GM20431 (cell line): ENCODE measurements at regions not wholly inside any gene's neighbourhood (a gene's known extent, or its start where the extent isn't known, plus 50 kb on each side); places are given as distances from the start of the nearest gene placed in this dataset.

ENCODE experiments used
- in situ Hi-C: fragments of 300-500 bp; cut with MseI, MboI; formaldehyde crosslinking; loops from one replicate; pipeline ENCODE4 v1.15.0; 2020; ENCODE audit warnings: low sequenced_read_pairs; ENCODE audit not compliant: unreplicated experiment

- in situ Hi-C loops, result loop anchor here (25.0 kb wide), 1 partner anchor 108 kb away; no protein-coding TSS in a partner anchor
Measured at GRCh38 chr17:13320046-13320785, 281.5 kb downstream of the HS3ST3A1 start.

DNA sequence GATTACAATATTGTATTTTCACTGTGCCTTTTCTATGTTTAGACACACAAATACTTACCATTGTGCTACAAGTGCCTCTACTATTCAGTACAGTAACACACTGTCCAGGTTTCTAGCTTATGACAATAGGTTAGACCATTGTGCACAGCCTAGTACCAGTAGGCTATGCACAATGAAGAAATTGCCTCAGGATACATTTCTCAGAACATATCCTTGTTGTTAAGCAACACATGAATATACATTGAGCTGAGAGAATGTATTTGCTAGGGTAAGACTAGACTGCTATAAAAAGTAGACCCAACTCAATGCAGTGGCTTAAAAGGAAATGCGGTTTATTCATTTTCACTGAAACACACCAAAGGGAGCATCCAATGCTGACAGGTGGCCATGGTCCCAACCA lies 285.1 kb downstream of the HS3ST3A1 start:
- in situ Hi-C loops, result loop anchor here (25.0 kb wide), 1 partner anchor 104 kb away; no protein-coding TSS in a partner anchor

GRCh38 chr17:13311306-13311705 lies 290.4 kb downstream of the HS3ST3A1 start:
- in situ Hi-C loops, result loop anchor here (25.0 kb wide), 1 partner anchor 99 kb away; no protein-coding TSS in a partner anchor

DNA sequence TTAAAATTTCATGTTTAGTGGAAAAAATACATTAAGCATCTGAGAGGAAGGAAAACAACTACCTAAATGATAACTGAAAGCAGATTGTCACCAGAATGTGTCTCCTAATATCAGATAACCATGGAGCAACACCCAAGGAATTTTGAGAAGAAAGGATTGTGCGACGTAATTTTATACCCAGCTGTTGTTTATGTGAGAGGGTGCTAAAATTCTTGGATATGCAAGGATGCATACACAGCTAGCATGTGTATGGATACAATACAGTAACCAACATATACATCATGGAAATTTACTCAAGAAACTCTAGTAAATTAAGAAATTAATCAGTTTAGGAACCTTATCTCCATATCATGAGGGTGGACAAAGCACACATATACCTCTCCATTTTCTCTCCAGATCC lies 290.9 kb downstream of the HS3ST3A1 start:
- in situ Hi-C loops, result loop anchor here (25.0 kb wide), 1 partner anchor 99 kb away; no protein-coding TSS in a partner anchor

DNA sequence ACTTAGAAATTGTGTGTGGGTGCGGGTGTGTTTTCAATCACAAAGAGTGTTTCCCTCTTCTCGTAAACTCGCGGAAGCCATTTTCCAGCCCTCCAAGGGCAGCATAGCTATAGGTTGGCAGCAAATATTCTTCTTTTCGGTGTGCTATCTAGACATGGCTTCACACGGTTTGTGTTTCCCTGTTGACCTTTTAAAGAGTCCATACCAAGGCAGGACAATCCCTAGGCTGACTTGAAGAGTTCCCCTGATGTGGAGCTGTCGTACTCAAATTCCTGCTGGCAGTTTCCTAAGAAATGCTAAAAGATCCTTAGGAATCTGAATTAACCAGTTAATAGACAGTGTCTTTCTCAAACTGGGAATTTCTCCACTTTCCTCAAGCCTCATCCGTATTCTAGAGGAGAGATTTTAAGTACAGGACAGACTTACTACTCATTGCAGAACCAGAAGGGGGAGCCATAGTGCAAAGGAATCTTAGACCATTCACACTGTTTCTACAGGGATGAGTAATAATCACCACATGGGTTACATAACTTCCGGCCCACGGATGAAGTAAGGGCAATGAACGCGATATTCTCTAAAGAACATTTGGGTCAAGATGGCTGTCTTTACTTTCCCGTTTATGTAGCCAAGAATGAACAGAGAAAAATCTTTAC lies 288.6 kb upstream of the ELAC2 start:
- in situ Hi-C loops, result loop anchor here (25.0 kb wide), 1 partner anchor 94 kb away; no protein-coding TSS in a partner anchor

GRCh38 chr17:13302983-13303382 lies 285.2 kb upstream of the ELAC2 start:
- in situ Hi-C loops, result loop anchor here (25.0 kb wide), 1 partner anchor 91 kb away; no protein-coding TSS in a partner anchor

DNA sequence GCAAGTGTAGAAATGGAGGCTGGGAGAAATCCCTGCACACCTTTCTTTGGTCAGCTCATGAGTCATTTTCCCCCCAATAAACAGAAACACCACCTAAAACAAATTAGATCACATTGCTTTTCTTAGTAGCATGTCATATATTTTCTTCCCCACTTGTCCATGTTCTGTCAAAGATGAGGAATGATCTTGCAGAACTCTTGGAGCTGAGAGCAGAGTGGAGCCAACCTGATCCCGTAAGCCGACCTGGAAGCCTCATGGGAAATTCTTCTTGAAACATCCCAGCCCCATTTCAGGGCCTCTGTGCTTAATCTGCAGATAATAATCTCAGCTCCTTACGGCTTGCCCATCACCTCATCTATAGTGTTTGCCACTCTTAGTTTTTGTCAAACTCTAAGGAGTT lies 284.6 kb upstream of the ELAC2 start:
- in situ Hi-C loops, result loop anchor here (25.0 kb wide), 1 partner anchor 90 kb away; no protein-coding TSS in a partner anchor

DNA sequence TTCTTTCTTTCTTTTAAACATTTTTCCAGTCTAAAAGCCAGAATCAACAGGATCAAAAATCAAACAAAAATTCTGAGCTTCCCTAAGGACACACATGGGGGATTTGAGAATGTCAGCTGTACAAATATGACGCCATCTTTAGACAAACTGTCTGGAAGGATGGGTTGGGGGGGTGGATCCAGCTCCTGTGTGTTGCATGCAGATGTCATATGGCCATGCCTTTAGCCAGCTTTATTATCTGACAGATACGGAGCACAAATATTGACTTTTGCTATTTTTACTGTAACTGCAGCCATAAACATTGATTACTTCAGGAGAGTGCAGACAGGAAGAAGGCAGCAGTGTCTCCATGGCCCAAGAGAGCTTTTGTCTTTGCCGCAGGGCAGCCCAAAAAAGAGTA lies 279.4 kb upstream of the ELAC2 start:
- in situ Hi-C loops, result no loop called here

- in situ Hi-C loops, result no loop called here
Measured at GRCh38 chr17:13293421-13293820, 275.6 kb upstream of the ELAC2 start.

- in situ Hi-C loops, result no loop called here
Measured at GRCh38 chr17:13292291-13292690, 274.5 kb upstream of the ELAC2 start.

GRCh38 chr17:13288248-13288647 lies 270.4 kb upstream of the ELAC2 start:
- in situ Hi-C loops, result no loop called here

DNA sequence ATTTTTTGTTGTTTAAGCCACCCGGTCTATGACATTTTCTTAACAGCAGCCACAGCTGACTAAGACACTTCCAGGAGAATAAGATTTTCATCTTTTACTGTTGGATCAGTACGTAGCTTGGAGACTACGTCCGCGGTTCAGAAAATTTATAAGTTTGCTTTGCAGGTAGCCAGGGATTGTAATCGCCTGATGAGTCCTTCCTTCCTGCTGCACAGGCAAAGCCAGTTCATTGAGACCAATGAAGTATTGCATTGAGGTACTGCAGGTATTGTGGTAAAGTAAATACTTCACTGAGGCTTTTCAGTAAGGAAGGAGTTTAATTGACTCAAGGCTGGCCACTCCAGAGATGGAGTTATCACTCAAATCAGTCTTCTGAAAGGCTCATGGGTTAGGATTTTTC lies 269.4 kb upstream of the ELAC2 start:
- in situ Hi-C loops, result no loop called here

GRCh38 chr17:13283606-13284005 lies 265.8 kb upstream of the ELAC2 start:
- in situ Hi-C loops, result no loop called here

DNA sequence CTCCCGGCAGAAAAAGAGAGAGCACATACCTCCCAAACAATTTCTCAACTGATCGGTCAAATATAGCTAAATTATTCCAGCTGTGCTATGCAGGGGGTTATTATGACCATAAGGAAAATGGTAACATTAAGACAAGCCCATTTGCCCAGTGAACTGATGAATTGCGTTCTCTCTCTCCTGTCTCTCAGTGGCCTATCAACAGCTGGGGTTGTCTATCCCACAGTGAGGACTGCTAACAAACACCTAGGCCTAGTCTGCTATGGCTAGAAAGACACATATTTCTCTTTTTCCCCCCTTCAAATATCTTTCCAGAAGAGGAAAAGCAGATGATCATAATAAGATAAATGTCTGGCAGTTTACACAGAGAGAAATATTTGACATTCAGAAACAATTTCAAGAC lies 263.8 kb upstream of the ELAC2 start:
- in situ Hi-C loops, result no loop called here

- in situ Hi-C loops, result no loop called here
Measured at GRCh38 chr17:13273806-13274205, 256.0 kb upstream of the ELAC2 start.

- in situ Hi-C loops, result no loop called here
Measured at GRCh38 chr17:13272296-13272695, 254.5 kb upstream of the ELAC2 start.

DNA sequence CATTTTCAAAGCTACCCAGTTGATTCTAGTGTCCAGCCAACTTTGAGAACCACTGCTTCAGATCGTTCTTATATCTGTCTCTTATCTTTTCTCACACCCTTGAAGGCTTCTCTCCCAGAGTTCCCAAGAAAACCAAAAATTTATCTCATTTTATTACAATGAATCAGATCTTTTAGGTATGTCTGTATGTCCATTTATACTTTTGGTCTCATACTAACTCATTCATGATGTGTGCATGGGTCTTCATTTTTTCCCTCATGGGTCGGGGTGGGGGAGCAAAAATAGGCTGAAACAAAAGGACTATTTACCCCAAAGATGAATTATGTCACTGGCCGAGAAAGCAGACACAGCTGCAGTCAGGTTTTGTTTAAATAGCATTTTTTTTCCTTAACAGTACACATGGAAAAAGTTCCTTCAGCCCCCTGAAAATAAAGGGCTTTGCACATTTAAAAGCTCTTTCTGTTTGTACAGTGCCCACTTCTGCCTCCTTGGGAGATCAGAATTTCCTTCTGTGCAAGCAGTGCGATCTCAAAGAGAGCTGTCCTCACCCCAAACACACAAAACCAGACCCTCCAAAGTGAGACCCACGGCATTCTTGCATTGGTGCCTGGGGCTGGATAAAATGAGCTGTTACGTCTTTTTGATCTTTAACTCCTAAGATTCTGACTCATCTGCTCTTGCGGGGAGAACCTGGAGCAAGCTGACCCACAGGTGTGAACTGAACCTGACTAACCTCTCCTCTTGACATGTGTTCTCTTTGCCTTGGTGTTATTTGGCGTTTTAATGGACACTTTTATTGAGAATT lies 251.2 kb upstream of the ELAC2 start:
- in situ Hi-C loops, result no loop called here

DNA sequence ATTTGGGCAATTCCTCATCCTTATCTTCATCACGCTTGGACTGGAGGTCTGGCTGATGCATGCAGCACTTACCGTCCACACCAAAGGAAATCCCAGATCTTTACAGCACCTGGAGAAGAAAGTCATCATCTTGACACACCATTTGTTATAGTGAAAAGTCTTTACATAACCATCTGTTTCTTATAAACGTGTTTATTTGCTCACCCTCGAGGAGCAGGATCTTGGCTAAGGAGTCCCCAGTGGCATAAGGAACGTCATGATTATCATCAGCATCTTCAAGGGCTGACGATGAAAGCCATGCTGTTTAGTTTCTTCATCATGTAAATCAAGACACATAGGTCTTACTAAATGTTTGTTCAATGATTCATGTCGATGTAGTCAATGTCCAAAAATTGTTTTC lies 248.8 kb upstream of the ELAC2 start:
- in situ Hi-C loops, result no loop called here

DNA sequence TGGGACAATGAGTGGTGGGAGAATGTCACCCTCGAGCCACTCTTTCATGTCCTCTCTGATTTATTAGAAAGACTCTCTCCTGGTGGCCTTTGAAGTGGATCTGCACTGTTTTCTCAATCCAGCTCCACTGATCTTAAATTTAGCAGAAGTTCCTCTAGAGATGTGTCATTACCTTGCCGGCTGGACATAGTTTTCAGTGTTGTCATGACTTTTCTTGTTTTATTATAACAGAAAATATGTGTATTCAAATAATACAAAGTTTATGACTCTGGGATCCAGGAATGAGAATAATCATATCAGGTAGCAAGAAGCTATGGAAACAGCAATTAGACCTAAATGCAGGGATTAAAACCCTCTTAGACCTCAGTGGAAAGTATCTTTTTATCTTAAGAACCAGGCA lies 247.5 kb upstream of the ELAC2 start:
- in situ Hi-C loops, result no loop called here

DNA sequence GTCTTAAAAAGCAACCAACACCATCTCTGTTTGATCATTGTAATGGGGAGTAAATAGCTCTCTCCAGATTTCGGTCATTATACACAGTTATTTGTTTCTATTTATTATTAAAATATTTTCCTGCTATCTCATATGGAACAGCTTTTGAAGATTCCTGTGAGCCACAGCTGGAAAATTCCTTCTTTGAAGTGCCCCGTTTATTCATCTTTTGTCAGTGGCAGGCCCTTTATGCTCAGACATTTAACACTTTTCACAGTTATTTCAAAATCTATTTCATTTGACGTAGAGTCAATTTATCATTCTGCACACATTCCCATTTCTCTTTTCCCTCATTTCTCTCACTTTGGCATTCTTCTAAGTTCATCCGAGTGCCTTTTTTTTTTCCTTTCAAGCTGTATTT lies 245.9 kb upstream of the ELAC2 start:
- in situ Hi-C loops, result no loop called here

DNA sequence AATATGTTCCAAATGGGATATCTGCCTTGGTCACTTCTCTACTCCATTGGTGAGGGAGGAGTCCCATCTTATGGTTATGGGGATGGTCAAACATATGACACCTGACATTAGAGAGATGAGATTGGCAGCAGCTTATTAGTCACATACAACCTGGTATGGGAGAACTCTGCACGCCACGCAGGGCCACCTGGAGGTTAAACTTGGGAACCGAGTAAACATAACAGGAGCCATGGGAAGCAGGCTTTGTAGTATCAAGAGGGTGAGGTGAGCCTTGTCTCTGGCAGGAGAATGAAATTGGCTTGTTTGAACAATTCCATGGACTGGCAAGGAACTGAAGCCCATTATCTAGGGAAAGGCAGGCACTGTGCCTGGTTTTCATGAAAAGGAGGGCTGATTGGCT lies 238.7 kb upstream of the ELAC2 start:
- in situ Hi-C loops, result no loop called here
